Stimulated activated CD4-positive, alpha-beta T cell treated with anti-CD3 and anti-CD28 coated beads, TNF-alpha, amount 100 ng/mL, for 24 hours (primary cell): ENCODE measurements at regions not wholly inside any gene's neighbourhood (a gene's known extent, or its start where the extent isn't known, plus 50 kb on each side); places are given as distances from the start of the nearest gene placed in this dataset.
"Not testable (repeated sequence)": the region's sequence is repeated elsewhere in the genome, so short reads cannot be mapped to it uniquely, and the experiment has no call there.

ENCODE experiments used
- DNase-seq, 3 experiments: peaks; one replicate each; pipeline ENCODE4 v3.0.0-alpha.2; 2020; ENCODE audit warnings: low read depth in 3 of 3

GRCh38 chrX:4690521-4690920, 977.1 kb upstream of the PRKX start:
- no peak for DNase-seq

DNA sequence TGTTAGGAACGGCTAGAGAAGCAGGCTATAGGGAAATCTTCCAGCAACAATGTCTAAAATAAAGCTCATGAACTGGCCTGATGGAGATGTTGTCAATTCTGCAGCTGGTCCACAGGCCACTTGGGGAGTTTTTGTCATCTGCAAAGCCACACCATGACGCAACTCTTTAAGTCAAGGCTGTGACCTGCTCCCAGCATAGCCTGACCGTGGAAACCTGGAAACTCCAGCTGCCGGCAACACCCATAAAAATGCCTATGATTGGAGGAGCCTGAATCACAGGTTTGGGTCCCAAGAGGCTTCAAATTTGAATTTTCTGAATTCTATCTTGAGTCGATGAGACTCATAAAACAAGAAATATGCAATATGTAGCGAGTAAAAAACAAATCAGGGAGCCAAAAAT, 969.2 kb upstream of the PRKX start:
- no peak for DNase-seq

GRCh38 chrX:4675686-4676300, 962.3 kb upstream of the PRKX start:
- no peak for DNase-seq

GRCh38 chrX:4674028-4674782, 960.8 kb upstream of the PRKX start:
- DNase-seq: no peak

- no peak for DNase-seq
These were observed 957.9 kb upstream of the PRKX start for GRCh38 chrX:4671344-4671743.

- no peak for DNase-seq
These were observed 957.2 kb upstream of the PRKX start for GRCh38 chrX:4670606-4671005.

DNA sequence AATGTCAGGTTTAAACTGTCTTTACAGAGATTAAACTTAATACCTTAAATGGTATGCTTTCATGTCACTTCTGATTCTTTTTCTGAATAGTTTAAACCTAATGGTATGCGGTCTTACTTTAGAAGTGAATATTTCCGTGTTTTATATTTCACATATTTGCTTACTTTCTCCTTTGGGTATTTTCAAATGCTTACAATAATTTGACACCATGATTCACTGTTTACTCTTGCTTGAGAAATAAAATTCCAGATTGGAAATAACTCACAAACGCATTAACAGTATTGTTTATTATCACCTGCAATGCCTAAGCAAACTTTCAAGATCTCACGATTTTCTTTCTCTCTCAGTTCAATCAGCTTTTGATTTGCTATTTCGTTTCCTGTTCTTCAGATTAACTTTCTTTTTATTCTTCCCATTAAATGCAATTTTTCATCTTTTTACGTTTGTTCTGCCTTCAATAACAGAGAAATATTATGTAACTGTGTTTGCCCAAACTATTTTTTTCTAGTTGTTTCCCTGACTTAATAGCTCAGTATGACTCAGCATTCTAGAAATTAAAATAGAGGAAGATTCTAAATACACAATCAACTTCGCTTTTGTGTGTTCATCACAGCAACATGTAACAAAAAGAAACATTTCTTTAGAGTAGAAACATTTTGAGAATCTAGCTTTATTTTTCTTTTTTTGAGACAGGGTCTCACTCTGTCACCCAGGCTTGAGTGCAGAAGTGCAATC, 955.5 kb upstream of the PRKX start:
- no peak for DNase-seq

DNA sequence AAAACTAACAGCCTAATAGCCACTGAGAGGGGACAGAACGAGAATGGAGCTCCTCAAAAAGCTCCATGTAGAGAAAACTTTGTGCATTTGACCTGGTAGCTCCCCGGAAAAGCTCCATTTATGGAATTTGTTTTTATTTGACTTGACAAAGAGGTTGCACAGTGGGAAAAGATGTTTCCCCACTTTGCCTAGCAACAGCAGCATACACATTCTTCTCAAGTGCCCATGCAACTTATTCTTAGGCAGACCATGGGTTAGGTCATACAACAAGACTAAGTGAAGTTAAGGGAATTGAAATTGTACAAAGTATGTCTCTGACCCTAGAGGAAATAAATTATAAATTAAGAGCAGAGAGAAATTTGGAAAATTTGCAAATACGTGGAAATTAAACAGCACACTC, 949.6 kb upstream of the PRKX start:
- no peak for DNase-seq

GRCh38 chrX:4661771-4662170, 948.3 kb upstream of the PRKX start:
- no peak for DNase-seq

DNA sequence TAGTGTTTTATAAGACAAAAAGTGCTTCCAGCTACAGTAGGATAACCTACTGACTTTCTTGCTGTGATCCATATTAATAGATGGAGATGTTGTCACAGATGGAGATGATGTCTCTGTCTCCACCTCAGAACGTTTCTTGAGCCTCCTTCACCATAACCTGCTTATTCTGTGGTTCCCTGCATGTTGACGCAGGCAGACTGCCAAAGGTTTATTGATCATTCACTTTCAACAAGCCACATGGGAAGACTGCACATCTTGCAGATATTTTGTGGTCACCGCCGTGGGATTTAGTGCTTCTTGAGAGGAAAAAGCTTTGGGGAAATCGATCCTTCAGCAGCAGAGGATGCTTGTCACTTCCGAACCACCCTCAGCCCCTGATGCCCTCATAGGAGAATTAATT, 943.0 kb upstream of the PRKX start:
- DNase-seq: no peak

- DNase-seq: no peak
These were observed 942.3 kb upstream of the PRKX start for GRCh38 chrX:4655743-4656142.

DNA sequence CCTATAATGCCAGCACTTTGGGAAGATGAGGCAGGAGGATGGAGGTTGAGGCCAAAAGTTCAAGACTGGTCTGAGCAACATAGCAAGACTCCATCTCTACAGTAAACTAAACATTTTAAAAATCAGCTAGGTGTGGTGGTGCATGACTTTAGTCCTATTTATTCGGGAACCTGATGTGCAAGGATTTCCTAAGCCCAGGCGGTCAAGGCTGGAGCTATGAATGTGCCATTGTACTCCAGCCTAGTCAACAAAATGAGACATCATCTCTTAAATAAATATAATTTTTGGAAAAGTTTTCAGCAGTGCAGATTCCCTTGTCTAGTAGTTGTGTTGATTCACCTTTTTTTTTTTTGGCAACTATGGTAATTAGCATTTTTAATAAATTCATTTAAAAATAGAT, 928.7 kb upstream of the PRKX start:
- no peak for DNase-seq

DNA sequence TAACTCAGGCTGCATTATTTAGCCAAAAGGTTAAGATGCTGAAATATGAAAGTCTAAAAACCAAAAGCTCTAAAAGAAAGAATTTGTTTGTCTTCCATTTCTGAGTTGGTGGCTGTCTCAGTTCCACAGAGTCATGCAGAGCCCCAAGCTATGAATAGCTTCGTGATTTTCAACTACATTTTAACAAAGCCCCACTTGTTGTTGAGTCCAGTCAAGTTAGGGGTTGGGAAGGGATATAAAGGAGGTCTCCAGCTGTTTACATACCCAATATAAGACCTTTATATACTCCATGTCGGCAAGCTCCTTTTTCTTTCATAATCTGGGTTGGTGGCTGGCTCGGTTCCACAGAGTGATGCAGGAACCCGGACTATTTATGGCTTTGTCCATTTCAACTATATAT, 924.6 kb upstream of the PRKX start:
- DNase-seq: no peak

- no peak for DNase-seq
These were observed 914.0 kb upstream of the PRKX start for GRCh38 chrX:4627414-4627813.

GRCh38 chrX:4622486-4623167, 909.2 kb upstream of the PRKX start:
- no peak for DNase-seq

DNA sequence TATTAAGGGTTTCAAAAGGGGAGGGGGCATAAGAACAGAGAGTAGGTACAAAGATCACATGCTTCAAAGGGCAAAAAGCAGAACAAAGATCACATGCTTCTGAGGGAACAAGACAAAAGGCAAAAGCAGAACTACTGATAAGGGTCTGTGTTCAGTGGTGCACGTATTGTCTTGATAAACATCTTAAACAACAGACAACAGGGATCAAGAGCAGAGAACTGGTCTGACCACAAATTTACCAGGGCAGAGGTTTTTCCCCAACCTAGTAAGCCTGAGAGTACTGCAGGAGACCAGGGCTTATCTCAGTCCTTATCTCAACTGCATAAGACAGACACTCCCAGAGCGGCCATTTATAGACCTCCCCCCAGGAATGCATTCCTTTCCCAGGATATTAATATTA, 900.2 kb upstream of the PRKX start:
- not testable (repeated sequence) for DNase-seq

DNA sequence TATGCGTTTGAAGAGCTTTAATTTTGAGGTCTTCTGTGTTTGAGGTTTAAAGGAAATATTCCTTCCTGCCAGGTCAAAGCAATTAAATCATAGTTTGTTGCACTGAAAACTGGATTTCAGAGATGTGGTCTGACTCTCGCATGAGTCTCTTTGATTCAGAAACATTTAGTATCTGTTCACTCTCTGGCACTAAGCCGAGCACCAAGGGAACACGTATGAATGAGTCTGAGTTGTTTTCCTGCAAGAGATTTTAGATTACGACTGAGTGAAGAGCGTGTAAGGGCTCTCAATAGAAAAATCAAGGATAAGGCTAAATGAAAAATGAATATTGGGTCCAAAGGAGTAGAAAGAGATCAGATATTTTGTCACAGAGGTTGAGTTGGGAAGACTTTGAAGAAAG, 875.4 kb upstream of the PRKX start:
- DNase-seq: no peak

DNA sequence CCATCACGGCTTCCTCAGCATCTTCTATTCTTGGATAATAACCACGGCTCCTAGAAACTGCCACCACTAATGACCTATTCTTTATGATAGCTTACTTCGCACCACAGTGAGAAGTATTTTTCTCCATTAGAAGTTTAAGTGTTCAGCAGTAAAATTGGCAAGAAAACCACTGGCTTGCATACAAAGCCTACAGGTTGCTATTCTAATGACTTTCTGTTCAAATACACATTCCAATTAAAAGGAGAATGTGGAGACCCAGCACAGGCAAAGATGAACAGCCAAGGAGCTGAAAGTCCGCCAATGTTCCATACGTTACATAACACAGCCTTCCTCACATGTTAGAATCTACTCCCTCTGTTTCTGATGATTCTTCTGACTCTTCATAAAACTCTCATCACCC, 875.0 kb upstream of the PRKX start:
- DNase-seq: no peak

DNA sequence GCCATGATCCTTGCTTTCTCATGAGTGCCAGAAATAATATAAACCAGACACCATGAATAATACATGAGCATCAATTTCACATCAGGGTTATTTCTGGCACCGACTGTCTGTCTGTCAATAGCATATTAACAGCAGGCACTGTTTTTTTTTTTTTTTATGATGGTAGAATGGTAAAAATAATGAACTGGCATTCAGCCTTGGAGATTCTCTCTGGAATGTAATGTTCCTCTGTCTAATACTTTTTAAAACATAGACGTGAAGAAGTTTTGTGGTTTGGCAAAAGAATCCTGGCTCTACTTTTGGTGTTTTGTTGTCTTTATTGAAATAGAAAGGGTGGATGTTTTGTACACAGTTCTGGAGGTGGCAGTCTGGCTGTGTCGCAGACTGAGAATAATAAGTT, 874.6 kb upstream of the PRKX start:
- DNase-seq: no peak

GRCh38 chrX:4579999-4580398, 866.5 kb upstream of the PRKX start:
- DNase-seq: no peak

- no peak for DNase-seq
These were observed 866.0 kb upstream of the PRKX start for GRCh38 chrX:4579480-4579879.

DNA sequence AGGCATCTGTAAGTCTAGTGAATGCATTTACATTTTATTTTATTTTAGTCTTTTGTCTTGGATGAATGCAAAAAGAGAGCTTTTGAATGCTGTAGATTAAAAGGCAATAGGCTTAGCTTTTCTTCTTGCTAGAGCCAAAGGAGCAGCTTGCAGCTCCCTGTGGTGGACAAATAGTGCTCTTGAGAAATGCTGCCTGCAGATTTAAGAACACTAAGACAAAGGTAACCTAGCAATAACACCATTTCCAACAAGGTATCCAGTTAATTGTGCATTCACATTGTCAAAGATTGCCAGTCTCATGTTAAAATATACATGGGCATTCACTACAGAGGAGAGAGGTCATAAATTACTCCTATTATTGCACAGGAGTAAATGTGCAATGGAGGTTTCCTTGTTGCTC, 859.2 kb upstream of the PRKX start:
- no peak for DNase-seq

- no peak for DNase-seq
These were observed 856.7 kb upstream of the PRKX start for GRCh38 chrX:4570151-4570550.
